CD4-positive, alpha-beta T cell treated with Interleukin-15 for 4 hours (primary cell): ENCODE measurements at regions not wholly inside any gene's neighbourhood (a gene's known extent, or its start where the extent isn't known, plus 50 kb on each side); places are given as distances from the start of the nearest gene placed in this dataset.
"Not testable (repeated sequence)": the region's sequence is repeated elsewhere in the genome, so short reads cannot be mapped to it uniquely, and the experiment has no call there.

ENCODE experiments used
- DNase-seq: peaks from one replicate; pipeline ENCODE4 v3.0.0-alpha.2; 2020; ENCODE audit warnings: low spot score

DNA sequence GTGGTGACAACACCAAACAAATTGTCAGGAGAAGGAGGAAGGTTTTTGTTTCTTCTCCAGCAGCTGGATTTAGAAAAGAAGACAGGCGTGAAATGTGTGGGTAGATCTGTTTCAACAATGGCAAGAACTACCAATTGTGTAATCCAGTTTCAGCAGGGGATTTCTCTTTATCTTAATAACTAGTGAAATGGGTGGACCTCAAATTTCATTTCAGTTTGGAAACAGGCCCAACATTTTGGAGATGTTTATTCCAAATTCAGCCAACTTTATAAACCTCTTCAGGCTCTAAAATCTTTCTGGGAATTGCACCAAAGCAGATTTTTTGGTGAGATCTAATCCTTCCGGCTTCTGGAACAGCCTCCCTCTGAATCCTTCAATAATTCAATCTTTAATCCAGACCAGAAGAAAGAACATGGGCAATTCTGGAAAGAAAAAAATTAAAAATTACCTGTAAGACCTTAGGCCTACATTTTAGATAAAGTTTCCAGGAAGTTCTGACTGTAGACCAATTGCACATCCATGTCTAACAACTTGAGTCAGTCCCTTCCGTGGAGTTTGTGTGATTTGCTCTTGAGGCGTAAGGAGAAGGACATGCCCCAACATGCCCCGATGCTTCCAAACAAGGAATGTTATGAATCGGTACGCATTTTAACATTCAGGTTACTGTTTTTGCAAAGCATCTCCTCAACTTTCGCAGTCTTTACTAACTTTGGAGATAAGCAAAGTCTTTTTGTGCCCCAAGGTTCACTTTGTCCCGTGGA is 423.6 kb downstream of the IRX1 start:
- no peak for DNase-seq

DNA sequence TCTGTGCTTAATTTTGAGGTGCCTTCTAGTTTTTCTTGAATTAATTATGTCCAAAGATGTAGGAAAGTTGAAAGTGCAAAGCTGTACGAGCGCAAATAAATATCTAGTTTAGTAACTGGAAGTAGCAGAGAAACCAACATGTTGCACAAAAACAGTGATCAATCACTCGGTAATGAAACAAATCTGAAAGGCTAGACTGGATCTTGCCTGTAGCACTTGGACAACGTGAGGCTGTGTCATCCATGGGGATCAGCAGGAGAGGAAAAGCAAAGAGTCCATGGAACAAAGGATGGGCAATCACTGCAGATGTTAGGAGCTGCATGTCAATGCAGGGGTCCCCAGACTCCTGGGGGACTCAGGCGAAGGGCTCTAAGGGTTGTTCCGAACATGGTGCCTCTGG is 424.2 kb downstream of the IRX1 start:
- DNase-seq, result no peak

DNA sequence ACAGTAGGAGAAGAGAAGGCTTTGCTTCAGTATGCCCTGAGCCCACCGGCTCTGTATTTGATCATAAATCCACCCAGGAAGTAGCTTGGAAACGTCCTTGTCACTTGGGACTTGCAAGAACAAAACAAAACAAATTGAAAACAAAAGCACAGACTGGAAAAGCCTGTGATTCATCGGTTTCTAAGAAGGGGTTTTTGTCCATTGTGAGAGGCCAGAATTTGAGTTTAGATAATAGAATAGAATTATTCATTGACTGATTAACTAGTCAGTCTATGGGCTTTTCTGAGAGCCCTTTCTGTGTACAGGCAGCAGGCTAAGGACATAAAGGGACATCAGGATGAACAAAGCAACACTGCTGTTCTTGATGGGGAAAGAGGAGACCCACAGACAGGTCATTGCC is 424.8 kb downstream of the IRX1 start:
- DNase-seq, result no peak

DNA sequence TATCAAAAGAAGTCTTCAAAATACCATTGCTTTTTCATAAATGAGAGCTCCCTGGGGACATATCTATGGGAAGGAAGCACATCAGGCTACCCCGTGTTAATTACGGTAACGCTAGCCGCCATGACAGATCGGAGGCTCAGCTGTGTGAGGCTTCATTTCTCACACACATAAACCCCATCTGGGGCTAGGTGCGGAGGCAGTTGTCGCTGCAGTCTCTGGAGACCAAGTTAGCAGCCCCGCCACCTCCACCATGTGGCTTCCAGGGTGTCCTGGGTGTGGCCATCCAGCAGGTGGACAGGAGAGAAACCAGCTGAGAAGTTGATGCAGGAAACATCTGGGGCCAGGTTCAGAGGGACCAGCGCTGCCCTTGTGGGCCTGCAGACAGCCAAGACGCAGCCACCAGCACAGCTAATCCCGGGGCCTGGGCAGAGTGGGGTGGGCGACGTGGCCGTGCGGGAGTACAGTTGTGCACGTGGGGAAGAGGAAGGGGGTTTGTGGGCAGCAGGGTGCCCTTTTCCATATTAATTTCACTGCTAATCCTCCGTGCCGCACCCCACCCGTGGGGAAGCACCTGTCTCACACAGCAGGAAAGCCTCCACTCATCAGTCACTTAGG is 426.5 kb downstream of the IRX1 start:
- DNase-seq, result no peak

DNA sequence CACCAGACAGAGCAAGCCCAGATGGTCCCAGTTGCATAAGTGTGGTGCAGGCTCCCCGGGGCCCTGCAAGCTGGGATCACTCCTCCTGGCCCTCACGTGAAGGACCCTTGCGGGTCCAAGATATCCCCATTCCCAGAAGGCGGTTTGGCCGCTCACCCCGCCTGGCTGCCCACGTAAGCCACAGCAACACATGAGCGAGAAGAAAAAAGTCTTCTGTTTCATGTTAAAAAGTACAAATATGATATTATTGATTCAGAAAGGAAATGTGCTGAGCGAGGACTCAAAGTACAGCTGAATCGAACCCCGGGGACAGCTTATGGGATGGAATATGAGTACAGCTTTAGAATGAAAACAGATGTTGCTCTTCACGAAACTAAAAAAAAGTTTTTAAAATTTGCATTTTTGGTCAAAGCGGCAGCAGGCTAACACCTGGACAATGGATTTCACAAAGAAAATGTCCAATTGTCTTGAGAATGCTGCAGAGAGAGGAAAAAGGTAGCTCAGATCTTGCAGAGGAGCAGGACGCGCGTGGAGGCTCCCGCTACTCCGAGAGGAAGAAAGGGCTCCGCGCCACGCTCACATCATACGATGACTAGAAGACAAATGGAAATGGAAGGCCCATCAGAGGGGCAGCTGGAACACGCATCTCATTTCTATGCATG is 427.6 kb downstream of the IRX1 start:
- DNase-seq, result no peak

DNA sequence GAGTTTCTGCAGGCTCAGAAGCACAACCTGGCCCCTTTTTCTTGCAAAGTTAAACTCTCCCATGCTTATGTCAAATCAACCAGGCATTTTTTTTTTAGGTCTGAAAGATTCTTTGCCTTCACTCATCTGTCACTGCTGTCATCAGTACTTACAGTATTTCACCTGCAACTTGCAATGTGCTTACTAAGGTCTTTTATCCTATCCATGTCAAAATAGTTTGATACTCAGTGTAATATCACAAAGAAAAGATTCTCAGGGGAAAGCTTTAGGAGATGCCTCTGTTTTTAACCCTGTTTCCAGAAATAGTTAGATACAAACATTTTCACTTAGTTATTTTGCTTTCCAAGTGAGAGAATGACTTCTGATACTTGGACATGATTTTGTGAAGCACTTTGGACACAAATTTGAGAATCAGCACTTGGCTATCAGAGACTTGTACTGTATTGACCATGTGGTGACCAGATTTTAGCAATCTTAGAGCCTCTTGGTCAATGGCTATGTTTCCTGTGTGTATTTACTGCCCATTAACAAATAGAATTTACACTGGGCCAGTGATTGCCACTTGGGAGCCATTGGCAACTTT is 428.2 kb downstream of the IRX1 start:
- no peak for DNase-seq

DNA sequence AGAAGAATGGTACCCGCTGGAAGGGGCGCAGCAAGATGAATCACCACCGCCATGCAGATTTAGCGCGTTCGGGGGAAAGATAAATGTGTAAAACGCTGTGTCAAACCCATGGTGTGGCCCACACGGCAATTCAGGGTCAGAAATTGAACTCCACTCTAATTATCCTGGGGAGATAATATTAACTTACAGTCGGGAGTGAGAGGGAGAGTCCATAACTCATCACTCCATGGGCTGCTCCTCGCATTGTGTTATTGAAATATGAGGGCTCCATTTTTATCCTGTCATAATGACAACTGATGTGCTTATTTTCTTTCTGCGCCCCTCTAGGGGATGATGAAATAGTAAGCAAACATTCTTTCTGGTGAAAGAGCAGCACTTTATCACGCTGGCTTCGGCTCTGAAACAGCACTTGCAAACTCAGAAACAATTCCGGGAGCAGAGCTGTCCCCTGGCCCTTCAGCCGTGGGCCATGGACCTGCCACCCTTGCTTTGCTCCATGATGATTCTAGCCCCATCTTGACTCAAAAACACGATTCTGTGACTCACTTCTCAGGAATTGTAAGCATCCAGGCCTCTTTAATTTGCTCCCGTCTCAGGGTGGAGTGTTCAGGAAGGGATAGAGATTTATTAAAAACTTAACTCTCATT is 431.6 kb downstream of the IRX1 start:
- DNase-seq, result no peak

DNA sequence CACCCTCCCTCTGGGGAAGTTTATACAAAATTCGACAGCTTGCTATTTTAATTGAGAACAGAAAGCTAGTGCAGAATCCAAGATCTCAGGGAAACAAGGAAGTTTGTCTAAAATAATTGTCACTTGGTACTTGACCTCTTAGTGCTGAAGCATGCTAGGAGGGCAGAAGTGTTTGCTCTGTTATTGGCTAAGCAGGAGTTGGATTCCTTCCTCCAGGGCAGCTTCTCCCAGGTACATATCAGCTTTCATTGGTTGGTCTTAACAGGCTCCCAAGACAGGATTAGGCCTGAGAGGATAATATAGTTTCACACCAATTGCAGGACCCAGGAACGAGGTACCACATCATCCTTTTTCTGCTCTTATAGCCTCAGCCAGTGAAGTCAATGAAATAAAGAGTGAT is 432.8 kb downstream of the IRX1 start:
- DNase-seq, result no peak

DNA sequence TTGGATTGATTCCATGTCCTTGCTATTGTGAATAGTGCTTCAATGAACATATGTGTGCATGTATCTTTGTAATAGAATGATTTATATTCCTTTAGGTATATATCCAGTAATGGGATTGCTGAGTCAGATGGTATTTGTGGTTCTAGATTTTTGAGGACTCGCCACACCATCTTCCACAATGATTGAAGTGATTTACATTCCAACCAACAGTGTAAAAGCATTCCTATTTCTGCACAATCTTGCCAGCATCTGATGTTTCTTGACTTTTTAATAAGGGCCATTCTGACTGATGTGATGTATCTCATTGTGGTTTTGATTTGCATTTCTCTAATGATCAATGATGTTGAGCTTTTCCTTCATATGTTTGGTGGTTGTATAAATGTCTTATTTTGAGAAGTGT is 437.9 kb downstream of the IRX1 start:
- DNase-seq, result not testable (repeated sequence)

DNA sequence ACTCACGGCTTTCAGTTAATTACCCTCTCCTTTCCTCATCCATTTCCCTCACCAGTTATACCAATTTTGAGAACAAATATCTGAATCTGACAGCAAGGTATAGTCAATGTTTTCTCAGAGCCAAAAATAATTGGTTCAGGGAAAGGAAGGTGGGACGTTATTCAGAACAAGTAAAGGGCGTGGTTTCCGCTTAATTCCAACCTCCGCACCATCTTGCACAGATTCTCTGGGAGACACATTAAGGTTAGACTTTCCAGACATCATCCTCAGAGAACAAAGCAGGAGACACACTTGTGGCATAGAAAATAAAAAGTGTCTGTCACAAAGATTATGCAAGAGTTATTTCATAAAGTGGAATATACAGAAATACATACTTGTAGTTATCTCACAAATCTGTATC is 441.2 kb downstream of the IRX1 start:
- no peak for DNase-seq

DNA sequence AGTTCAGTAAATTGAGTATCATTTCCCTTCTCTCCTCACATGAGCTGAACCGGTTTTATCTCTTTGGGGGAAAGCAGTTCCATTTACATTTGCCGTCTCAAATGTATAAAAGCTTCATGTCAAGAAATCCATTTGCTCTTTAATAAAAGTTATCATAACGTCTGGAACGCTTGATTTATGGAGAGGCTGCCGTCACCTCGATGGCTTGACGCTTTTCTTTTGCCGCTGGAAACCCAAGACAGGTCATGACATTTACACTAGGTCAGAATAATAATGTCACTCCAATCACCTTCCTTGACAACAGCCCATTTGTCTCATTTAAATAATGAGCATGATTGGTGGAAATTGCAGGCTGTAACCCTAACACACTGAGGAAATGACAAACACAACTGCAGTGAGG is 443.4 kb downstream of the IRX1 start:
- no peak for DNase-seq

DNA sequence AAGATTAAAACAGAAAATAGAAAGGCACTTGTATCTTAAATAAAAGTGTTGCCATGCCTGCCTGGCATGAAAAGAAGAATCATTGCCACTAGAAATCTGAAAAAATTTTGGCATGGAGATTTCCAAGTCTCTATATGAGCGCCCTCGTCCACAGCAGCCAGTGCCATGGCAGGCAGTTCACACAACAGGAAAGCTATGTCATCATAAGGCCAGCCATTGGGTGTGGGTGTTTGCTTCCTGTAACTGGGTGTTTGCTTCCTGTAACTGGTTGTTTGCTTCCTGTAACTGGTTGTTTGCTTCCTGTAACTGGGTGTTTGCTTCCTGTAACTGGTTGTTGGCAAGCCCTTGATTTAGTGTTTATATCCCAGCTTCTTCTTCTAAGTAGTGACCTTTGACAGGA is 446.7 kb downstream of the IRX1 start:
- DNase-seq, result no peak

DNA sequence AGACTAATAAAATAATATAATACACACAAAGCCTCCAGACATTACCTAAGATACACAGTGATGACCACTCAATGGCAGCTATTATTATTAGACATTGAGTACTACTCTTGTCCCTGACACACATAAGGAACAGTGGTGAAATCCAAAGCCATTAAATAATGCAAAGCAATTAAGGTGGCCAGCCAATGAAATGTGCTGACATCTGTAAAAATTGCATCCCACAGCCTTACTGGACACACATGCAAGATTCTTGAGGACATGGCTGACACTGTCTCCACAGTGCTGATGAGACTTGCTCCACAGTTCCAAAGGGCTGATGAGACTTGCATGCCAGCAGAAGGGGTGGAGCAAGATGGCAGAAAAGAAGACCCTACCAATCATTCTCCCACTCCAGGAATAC is 447.5 kb downstream of the IRX1 start:
- DNase-seq, result no peak

DNA sequence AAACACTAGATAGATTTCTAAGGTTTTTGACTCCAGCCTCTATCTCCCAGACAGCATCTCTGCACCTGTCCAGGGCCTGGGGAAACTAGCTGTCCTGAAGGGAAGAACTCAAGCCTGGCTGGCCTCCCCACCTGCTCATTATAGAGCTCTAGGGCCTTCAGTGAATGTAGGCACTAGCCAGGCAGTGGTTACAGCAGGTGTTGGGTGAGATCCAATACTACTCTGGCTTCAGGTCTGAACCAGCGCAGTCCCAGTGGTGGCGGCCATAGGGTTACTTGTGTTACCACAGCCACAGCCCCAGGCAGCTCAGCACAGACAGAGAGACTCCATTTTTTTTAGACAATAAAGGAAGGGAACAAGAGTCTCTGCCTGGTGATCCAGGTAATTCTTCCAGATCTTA is 449.2 kb downstream of the IRX1 start:
- no peak for DNase-seq

DNA sequence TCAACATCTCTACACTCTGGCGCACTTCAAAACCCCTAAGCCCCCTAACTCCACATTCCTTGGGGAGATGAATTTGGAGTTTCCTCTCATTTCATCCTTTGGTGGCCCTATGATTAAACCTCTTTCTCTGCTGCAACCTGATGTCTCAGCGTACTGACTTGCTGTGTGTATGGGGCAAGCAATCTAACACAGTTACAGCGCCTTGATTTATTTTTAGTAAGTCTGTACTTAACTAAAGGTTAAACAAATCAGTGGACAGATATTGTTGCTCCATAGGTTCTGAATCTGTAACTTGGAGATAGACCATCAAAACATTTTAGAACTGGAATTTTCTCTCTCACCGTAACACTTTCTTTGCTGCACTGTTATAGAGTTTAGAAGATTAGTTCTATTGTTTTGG is 452.8 kb downstream of the IRX1 start:
- no peak for DNase-seq

DNA sequence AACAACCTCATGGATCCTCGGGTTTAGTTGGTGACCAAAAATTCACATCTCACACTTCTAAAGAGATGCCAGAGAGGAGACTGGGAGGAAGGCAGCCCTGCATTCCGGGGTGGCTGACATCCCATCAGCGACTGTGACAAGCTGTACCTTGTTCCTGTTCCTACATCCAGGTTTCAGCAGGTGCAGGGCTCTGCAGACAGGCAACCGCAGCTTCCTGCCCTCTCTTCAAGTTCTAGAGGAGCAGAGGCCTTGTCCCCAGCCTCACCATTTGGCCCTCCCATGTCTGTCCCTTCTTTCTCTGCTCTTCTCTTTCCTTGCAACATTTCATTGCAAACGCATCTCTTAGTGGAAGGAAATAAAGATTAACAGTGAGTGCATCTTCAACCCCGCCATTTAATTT is 454.6 kb downstream of the IRX1 start:
- no peak for DNase-seq

DNA sequence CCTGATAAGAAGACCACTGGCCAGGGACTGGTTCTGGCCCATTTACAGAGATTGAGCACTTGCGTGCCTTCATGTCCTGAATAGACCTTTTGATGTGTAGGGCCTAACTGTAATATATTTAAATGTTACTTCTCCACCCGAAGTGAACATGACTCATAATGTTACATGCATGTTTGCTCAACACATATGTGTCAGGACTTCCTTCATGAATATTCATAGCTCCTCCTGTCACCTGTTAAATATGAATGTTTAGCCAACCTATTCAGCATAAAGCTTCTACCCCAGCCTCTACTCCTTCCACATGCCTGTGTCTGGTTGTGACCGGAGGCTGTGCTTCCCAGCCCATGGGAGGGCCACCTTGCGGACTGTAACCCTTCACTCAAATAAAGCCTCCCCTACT is 457.5 kb downstream of the IRX1 start:
- DNase-seq, result no peak

DNA sequence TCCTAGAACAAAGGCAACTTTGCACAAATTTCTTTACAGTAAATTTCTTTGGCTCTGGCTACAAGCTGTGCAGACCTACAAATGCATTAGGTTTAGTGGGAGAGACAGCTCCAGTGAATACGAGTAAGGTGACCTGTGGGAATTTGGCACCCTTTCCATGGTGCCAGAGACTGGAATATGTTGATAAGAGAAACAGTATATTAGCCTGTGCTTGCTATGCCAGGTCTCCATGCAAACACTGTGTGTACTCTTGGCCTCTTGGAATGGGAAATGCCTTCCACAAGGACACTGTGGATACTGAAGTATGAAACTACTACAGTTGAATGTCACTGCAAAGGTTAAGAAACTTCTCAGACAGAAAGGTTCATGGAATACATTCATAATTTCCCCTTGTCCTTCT is 458.5 kb downstream of the IRX1 start:
- DNase-seq, result no peak

DNA sequence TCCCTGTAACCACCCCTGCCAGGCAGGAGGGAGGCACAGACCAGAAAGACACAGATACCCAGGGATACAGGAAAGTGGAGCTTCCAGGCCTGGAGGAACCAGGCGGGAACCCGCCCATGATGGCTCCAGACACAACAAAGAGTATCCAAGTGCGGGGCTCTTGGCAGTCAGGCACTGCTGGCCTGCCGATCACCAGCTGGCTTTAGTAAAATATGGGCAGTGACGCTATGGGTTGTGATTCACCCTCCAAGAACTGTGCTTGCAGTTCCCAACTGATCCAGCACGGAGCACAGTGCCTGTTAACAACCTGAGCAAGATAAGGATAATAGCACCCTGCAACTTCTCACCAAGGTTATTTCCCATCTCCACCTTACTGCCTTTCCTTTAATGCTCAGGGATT is 463.3 kb downstream of the IRX1 start:
- DNase-seq, result no peak

DNA sequence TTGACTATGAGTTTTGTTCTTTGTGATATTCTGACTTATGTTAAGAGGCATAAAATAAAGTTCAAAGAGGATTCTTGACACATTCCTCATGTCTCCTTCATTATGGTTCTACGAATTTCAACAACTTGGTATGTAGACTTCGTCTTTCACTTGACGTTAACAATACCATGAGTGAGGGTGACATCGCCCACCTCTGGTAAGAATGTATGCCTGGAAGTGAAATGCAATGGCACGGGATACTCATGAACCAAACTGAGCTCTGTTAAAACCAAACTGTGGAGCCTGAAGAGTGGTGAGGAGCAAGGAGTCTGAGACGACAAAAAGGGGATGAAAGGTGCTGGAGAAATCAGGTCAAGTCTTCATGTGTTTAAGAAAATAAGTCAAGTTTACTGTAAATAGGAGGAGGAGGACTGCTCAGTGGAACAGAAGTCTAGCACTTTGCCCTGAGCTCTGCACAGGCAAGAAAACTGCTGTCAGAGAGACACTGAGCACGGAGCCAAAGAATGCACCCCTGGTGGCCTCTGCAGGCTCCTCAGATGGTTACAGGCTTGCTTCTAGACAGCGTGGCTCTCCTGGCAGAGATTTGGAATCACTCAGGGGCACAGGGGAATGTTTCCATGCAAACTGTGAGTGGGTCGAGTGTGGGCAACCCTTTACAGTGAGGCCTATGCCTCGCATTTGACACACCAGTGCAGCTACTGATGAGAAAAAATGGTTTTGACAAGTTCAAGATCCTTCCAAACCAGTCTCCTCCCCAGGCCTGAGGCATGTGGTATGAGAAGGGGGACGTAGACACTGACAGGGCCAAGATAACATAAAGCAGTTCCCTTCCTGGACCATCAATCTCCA is 470.1 kb downstream of the IRX1 start:
- no peak for DNase-seq

DNA sequence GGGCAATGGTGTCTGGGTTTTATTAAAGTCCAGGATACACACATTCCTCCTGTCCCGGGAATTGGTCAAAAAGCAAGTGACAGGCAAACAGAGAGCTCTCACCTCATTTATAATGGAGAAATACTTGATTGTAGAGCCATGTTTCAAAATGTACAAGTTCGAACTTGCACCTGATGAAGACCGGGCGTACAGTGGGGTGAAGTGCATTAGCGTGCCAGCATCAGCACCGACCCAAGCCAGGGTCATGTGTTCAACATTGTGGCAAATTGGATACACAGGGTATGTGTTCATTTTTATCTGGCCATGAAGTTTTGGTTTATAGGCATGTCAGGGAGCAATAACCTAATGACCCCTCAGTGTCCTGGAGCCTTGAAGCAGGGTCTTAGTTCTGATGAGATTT is 472.5 kb downstream of the IRX1 start:
- no peak for DNase-seq

DNA sequence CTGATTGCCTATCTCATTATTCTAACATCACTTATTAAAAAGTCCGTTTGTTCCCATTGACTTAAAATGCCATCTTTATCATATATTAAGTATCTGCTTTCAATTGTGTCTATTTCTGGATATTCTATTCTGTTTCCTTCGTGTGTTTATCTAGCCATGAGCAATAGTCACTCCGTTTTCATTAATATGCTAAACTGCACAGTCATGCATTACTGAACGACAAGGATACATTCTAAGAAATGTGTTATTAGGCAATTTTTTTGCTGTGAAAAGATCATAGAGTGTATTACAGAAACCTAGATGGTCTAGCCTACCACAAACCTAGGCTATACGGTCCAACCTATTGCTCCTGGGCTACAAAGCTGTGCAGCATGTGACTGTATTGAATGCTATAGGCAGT is 482.9 kb downstream of the IRX1 start:
- no peak for DNase-seq
